GM12892 (cell line): ENCODE measurements at regions not wholly inside any gene's neighbourhood (a gene's known extent, or its start where the extent isn't known, plus 50 kb on each side); places are given as distances from the start of the nearest gene placed in this dataset.

Source experiments
- POLR2A ChIP-seq: IDR thresholded peaks from 2 replicates; pipeline ENCODE4 v1.6.1; 2011; ENCODE audit warnings: low read depth, low read length, control low read depth
- TAF1 ChIP-seq: IDR thresholded peaks from 2 replicates; pipeline ENCODE4 v1.6.1; 2011; ENCODE audit warnings: low read depth, mild to moderate bottlenecking, control low read depth, low read length, borderline replicate concordance

- no peak for TF ChIP-seq TAF1
- no peak for TF ChIP-seq POLR2A
Observed at GRCh38 chr9:28319981-28320380, 746.7 kb upstream of the C9orf72 start.
